ENCODE measurements at regions not wholly inside any gene's neighbourhood (a gene's known extent, or its start where the extent isn't known, plus 50 kb on each side); places are given as distances from the start of the nearest gene placed in this dataset.

GRCh38 chr4:111761531-111761930 lies 383.7 kb upstream of the FAM241A start:
- DNase-seq, result no peak

DNA sequence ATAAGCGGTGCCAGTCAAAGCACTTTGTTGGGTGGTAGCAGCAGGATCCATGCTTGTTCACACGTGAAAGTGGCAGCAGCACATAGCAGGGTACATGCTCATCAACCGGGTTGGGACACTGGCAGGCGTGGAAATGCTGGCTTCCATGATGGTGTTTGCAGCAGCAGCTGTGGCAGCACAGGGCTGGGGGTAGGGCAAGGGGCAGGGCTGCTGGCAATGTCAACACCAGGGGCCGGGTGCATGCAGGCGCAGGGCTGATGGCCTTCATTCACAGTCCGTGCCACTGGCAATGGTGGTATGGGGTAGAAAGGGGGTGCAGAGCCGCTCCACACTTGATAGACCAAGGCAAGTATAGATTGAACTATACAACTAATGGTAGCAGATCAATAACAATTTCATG lies 374.7 kb upstream of the FAM241A start:
- no peak for DNase-seq

DNA sequence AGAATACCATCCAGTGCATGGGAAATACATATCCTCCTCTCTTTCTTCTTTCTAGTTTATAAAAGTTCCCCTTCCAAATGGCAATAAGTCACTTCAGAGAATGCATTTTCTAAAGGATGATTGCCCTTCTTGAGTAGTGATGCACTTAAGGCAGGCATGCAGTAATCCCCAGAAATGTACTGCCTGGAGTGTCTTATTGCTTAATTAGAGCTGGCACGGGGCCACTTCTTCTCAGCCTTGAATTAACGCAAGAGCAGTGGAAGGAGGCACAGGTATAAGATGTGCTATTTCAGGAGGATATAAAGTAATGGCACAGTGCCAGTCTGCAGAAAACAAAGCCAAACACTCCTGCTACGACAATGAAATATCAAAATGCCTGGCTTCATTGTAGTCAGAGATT lies 371.4 kb upstream of the FAM241A start:
- no peak for DNase-seq

DNA sequence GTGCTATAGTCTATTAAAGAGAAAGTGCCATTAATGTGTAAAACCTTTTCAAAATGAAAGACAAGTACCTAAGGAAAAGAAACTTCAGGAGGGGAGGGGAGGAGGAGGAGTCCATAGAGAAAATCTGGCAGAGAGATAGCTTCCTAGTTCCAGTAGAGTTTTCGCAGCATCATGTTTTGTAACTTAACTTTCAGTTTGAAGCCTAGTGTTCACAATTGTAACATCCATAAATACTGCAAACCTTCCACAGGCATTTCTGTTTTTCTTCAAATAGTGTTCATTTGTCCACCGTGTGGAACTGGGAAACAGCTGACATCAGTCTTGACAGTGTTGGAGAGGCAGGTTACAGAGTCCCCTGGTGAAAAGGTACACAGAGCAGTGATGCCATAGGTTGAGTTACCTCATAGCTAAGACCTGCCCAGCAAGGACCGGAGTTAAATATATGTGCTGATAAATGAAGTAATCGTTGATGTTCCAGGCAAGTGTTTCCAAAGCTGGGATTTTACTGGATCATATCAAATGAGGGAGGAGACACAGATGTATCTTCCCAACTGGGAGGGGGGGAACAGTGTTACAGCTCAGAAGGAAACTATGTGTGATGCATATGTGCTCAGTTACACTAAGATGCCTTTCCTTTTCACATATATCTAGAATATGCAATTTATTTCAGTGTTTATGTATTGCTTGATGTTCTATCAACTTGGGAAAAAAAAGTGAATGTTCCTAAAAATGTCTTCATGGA lies 369.5 kb upstream of the FAM241A start:
- no peak for DNase-seq

- no peak for DNase-seq
These were observed 368.7 kb upstream of the FAM241A start for GRCh38 chr4:111776561-111776960.

GRCh38 chr4:111778543-111778942 lies 366.7 kb upstream of the FAM241A start:
- DNase-seq, result no peak

DNA sequence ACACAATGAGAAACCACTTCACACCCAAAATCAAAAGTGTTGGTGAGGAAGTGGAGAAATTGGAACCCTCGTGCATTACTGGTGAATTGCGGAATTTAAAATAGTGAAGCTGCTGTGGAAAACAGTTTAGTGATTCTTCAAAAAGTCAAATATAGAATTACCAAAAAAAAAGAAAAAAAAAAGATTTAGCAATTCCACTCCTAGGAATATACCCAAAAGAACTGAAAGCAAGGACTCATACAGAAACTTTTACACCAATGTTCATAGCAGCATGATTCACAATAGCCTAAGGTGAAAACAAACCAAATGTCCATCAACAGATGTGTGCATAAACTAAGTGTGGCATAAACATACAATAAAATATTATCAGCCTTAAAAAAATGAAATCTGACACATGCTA lies 364.3 kb upstream of the FAM241A start:
- DNase-seq, result no peak

DNA sequence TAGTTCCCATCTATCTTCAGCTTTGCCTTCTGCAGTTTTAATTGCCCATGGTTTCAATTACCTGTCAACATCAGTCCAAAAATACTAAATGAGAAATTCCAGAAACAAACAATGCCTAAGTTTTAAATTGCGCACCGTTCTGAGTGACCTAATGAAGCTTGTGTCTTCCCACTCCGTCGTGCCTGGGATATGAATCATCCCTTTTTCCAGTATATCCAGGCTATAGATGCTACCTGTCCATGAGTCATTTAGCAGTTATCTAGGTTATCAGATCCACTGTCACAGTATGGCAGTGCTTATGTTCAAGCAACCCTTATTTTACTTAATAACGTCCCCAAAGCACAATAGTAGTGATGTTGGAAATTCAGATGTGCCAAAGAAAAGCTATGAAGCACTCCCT lies 363.6 kb upstream of the FAM241A start:
- DNase-seq, result no peak

DNA sequence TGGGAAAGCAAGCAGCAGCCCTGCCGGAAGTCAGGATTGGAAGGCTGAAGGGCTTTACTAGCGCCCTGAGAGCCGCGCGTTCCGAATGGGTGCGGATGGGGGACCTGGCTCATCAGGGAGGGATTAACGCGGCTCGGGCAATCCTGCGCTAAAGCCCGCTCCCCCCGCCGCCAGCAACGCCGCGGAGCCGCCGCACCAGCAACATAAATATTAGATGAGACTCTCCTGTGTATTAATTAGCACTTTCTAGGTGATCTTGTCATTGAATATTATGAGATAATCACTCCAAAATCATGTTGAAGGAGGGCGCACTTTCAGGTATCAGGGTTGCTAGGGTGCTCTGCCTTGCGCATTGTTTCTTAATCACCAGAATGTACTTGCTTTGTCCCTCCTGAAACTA lies 357.2 kb upstream of the FAM241A start:
- no peak for DNase-seq

DNA sequence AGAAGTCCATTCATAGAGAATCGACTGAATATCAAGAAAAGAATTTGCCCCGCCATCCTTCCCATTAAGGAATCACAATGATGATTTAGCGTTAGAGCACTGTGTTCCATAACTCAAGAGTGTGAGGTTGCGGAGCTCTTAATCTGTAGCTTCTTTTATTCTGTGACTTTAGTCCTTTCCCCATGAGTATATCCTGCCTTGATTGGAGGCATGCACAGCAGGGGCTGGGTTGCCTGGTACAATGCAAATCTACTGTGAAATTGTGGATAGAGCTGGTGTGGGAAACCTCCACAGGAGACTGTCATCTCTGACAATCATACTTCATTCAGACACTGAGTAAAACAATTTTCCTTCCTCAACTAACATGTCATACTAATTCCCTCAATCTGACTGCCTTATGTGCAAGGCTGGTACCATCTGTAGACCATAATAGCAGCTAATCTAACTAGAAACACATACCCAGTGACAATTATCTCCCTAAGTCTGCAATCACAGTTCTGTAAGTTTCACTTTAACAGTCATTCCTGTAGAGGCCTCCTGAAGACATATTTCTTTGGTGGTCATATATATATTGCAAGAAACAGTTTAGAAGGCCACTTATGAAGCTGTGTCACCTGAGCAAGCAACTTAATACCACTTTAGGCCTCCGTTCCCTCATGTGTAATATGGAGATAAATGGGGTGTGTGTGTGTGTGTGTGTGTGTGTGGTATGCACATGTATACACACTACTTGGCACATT lies 355.2 kb upstream of the FAM241A start:
- DNase-seq, result no peak

- no peak for DNase-seq
These were observed 352.6 kb upstream of the FAM241A start for GRCh38 chr4:111792632-111793031.

- no peak for DNase-seq
These were observed 351.7 kb upstream of the FAM241A start for GRCh38 chr4:111793433-111794091.

- DNase-seq, result no peak
These were observed 347.6 kb upstream of the FAM241A start for GRCh38 chr4:111797455-111798163.

DNA sequence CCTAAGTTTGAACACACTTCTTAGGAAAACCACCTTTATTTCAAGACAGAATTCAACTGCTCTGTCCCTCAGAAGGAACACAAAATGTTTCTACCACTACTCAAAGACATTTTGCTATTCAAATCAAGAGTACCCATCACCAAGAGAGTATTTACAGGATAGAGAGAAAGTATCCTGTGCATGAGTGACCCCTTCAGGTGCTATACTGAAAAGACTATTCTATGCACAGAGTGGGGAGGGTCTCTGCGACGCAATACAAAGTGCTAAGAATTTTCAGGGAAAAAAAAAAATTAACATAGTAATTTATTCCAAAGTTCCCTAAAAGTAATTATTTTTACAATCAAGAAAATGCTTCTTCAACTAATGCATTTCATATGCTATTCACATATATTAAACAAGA lies 346.4 kb upstream of the FAM241A start:
- no peak for DNase-seq

GRCh38 chr4:111800551-111800950 lies 344.7 kb upstream of the FAM241A start:
- no peak for DNase-seq

GRCh38 chr4:111802191-111802590 lies 343.1 kb upstream of the FAM241A start:
- no peak for DNase-seq

GRCh38 chr4:111806331-111806730 lies 338.9 kb upstream of the FAM241A start:
- DNase-seq, result no peak

DNA sequence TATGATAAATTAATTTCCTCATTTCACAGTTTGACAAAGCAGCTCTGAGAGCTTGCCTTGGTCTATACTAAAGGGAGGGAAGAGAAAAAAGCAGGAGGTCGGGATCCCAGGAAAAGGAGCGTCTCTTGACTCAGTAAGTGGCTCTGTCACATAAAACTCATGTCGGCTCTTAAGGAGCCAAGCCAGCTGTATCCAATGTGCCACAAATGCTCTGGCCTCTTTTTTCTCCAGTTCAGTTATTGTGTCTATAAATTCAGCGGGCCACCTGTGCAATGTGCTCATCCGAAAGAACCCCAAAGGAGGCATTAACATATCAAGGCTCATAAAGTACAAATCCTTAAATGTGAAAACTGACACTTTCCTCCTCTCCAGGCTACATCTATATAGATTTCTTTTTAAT lies 337.7 kb upstream of the FAM241A start:
- no peak for DNase-seq

- DNase-seq, result no peak
These were observed 337.1 kb upstream of the FAM241A start for GRCh38 chr4:111808174-111808573.

GRCh38 chr4:111811661-111812060 lies 333.6 kb upstream of the FAM241A start:
- DNase-seq, result no peak

GRCh38 chr4:111812114-111812513 lies 333.1 kb upstream of the FAM241A start:
- no peak for DNase-seq

DNA sequence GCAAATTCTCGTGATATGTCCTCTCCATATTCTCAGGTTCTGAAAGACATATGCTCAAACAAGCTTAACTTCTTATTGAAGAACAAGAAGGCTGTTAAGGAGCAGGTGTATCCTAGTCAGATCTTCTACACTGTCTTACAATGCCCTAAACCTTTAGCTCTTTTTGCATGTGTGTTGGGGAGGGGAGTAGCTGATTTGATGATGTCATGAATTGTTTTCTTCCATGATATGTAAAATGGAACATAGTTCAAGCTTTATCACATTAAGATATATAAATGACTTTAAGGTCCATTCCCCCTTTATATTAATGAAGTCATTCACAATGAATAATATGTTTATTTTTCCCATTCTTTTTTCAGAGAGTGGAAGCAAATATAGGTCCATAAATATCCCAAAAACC lies 332.5 kb upstream of the FAM241A start:
- no peak for DNase-seq

GRCh38 chr4:111813555-111814140 lies 331.6 kb upstream of the FAM241A start:
- peak; percentile 10 for DNase-seq

Measured in DMS153 (cell line).